GM12891 (cell line): ENCODE measurements at regions not wholly inside any gene's neighbourhood (a gene's known extent, or its start where the extent isn't known, plus 50 kb on each side); places are given as distances from the start of the nearest gene placed in this dataset.

ENCODE experiments used
- DNase-seq: peaks from one replicate; pipeline ENCODE4 v3.0.0; 2011; ENCODE audit warnings: low spot score; ENCODE audit not compliant: insufficient read length
- FAIRE-seq: peaks from 2 replicates; lab custom pipeline; 2011; peaks lifted over from hg19 to GRCh38; lab: Jason Lieb, UNC
- PAX5 ChIP-seq: IDR thresholded peaks from 2 replicates; pipeline ENCODE4 v1.6.1; 2011; ENCODE audit warnings: low read length, moderate library complexity, mild to moderate bottlenecking; ENCODE audit not compliant: insufficient read depth, severe bottlenecking
- POLR2A ChIP-seq: IDR thresholded peaks from 2 replicates; pipeline ENCODE4 v1.6.1; 2011; ENCODE audit warnings: low read depth, low read length, control low read depth
- POLR2AphosphoS5 ChIP-seq: IDR thresholded peaks from 2 replicates; pipeline ENCODE4 v1.6.1; 2011; ENCODE audit warnings: low read depth, low read length, control low read depth
- POU2F2 ChIP-seq: IDR thresholded peaks from 2 replicates; pipeline ENCODE4 v1.6.1; 2011; ENCODE audit warnings: low read depth, mild to moderate bottlenecking, control low read depth, low read length, moderate library complexity
- SPI1 ChIP-seq: IDR thresholded peaks from 2 replicates; pipeline ENCODE4 v1.6.1; 2011; ENCODE audit warnings: low read depth, low read length, control low read depth
- TAF1 ChIP-seq: IDR thresholded peaks from 2 replicates; pipeline ENCODE4 v1.6.1; 2011; ENCODE audit warnings: low read depth, low read length, control low read depth

DNA sequence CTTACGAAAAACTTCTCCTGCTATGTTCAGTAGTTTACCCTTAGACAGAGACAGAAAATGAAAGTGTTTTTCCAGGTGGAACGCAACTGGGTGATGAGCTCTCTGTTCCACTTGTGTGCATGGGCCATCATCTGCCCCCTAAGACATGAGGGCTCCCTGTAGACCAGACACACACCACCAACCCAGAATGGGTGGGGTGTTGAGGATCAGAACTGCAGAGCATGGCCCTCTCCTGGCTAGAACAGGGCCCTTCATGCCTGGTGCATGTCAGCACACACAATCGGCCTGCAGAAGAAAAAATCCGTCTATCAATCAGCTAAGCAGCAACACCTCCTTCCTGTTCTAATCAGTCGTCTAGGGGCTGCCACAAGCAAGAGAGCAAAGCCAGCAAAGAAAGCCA is 186.2 kb upstream of the INHBA start:
- FAIRE-seq = peak; percentile 47

DNA sequence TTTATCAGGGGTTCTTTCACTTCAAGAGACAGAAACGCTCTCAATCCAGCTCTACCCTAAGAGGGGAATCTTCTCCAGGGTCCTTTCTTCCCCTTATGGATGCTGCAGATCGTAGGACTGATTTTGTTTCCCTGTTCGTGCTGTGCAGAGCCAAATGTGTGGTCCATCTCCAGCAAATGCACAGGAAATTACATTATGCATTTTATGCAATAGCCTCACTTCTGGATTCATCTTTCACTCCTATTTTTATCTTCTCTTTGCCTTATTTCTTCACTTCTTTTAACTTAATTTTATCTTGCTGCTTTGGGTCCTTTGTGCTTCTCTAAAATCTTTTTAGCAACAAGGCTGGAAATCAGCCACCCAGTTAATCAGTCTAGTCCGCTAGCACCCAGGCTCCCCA is 184.5 kb upstream of the INHBA start:
- no peak for FAIRE-seq

More for the DNA sequence above, 186.2 kb upstream of the INHBA start:
- no peak for DNase-seq
- TF ChIP-seq POU2F2 = no peak
- no peak for TF ChIP-seq SPI1
- TF ChIP-seq POLR2A = no peak
- no peak for TF ChIP-seq PAX5
- TF ChIP-seq POLR2AphosphoS5 = no peak
- no peak for TF ChIP-seq TAF1

DNA sequence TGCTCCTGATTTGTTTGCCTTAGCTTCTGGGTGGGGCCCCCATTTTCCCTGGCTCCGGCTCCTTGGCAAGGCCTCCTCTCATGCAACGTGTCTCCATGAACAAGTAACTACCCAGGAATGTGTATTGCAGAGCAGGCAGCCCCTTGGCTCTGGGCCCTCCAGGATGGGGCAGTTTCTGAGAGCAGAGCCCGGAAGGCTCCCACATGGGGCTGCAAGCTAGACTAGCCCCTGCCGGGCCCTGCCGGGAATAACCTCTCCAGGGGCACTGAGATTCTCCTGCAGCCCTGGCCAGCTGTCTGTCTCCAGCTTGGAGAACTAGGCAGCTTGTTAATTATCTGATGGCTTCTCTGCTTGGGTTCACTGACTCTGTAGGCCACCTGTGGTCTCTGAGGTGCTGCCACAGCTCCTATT is 184.0 kb upstream of the INHBA start:
- TF ChIP-seq TAF1 = no peak
- no peak for TF ChIP-seq POLR2AphosphoS5
- no peak for TF ChIP-seq POLR2A
- TF ChIP-seq SPI1 = no peak
- TF ChIP-seq POU2F2 = no peak
- no peak for TF ChIP-seq PAX5
- FAIRE-seq = no peak
- DNase-seq = no peak

More for the DNA sequence above, 184.5 kb upstream of the INHBA start:
- TF ChIP-seq SPI1 = no peak
- no peak for TF ChIP-seq POLR2A
- no peak for TF ChIP-seq POLR2AphosphoS5
- no peak for TF ChIP-seq POU2F2
- TF ChIP-seq TAF1 = no peak
- TF ChIP-seq PAX5 = no peak
- DNase-seq = no peak

- no peak for TF ChIP-seq TAF1
- TF ChIP-seq SPI1 = no peak
- no peak for TF ChIP-seq POLR2A
- no peak for TF ChIP-seq POU2F2
- no peak for TF ChIP-seq POLR2AphosphoS5
- no peak for TF ChIP-seq PAX5
- DNase-seq (no peak), FAIRE-seq (peak; percentile 28)
These were observed 183.5 kb upstream of the INHBA start for GRCh38 chr7:41886262-41886900.

DNA sequence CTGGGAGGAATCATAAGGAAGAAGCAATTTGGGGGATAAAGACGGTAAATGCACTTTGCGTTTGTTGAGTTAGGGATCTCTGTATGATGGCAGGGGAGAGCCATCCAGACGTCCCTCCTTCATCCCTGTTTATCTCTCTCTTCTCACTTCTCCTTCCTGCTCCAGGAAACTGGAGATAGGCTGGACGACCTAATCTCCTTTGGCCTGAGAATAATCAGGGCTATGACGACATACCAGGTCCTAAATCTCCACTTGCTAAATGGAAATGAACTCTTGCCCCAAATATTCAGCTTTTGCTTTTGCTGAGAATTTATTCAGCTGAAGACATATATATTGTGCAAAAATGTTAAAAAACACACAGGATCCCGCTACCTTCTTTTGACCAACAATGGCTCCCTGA is 182.9 kb upstream of the INHBA start:
- FAIRE-seq (no peak), DNase-seq (no peak)
- TF ChIP-seq TAF1 (no peak), SPI1 (no peak), POLR2AphosphoS5 (no peak), POU2F2 (no peak), POLR2A (no peak), PAX5 (no peak)

DNA sequence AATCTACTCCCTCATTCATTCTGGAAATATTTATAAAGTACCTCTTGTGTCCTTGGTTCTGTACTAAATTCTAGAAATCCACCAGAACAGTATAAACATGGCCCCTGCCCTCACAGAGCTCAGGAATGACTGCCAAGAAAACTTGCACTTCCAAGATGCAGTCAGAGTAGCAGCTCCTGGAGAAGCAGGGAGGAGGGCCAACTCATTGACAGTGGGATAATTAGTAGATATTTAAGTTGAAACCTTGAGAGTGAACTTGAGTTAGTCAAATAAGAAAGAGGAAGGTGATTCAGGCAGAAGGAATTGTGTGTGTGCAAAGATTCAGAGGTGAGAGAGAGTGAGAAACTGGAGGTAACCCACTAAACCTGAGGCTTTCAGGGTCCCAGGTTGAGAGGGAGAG is 182.2 kb upstream of the INHBA start:
- no peak for TF ChIP-seq TAF1
- TF ChIP-seq POLR2A = no peak
- no peak for TF ChIP-seq POLR2AphosphoS5
- TF ChIP-seq POU2F2 = no peak
- TF ChIP-seq PAX5 = no peak
- no peak for TF ChIP-seq SPI1
- FAIRE-seq (no peak), DNase-seq (no peak)

DNA sequence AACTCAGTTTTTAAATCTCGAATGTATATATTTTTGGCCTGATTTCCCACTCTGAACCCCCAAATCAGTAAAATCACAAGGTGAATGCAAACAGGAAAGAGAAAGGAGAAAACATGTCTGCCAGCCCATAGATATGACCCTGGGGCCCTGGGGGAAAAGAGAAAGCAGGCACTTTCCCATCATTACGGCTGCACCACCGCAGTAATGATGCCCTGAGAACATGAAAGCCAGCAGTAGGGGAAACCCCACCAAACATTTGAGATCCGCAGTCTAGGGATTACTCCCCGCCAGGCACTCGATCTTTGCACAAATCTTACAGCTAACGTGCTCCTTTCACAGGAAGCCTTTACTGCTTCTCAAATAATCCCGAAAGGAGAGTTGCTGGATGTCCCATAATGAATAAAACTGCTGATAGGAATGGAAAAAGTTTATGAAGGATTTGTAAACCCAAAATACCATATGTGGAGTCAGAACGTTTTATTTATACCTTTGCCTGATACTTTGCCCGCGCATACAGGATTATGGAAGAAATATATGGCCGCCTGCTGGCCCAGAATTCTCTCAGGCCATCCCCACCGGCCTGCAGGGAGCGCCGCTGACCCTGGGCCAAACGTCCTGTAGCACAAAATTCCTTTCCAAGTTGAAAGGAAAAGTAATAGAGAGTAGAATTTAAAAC is 180.0 kb upstream of the INHBA start:
- DNase-seq (no peak), FAIRE-seq (no peak)
- TF ChIP-seq POLR2AphosphoS5 (no peak), POU2F2 (no peak), POLR2A (no peak), TAF1 (no peak), PAX5 (no peak), SPI1 (no peak)

- FAIRE-seq = no peak
- TF ChIP-seq TAF1 (no peak), POU2F2 (no peak), POLR2A (no peak), POLR2AphosphoS5 (no peak), PAX5 (no peak), SPI1 (no peak)
- DNase-seq = no peak
These were observed 179.4 kb upstream of the INHBA start for GRCh38 chr7:41882256-41882655.

- FAIRE-seq (peak; percentile 97), DNase-seq (peak; percentile 52)
- no peak for TF ChIP-seq TAF1
- peak; percentile 91 for TF ChIP-seq SPI1
- TF ChIP-seq POU2F2 = peak; percentile 64; the same call in 1 of the 2 replicates
These were observed 178.6 kb upstream of the INHBA start for GRCh38 chr7:41881331-41882130.
